GM18868 (cell line): ENCODE measurements at regions not wholly inside any gene's neighbourhood (a gene's known extent, or its start where the extent isn't known, plus 50 kb on each side); places are given as distances from the start of the nearest gene placed in this dataset.
"Not testable (repeated sequence)": the region's sequence is repeated elsewhere in the genome, so short reads cannot be mapped to it uniquely, and the experiment has no call there.

Experiments used
- ATAC-seq: cut with Tn5 transposase; IDR thresholded peaks from one replicate; pipeline ENCODE4 v1.9.1; 2021; ENCODE audit warnings: mild to moderate bottlenecking, moderate library complexity; ENCODE audit not compliant: unreplicated experiment

GRCh38 chr17:71769850-71770249 is 351.0 kb upstream of the SOX9 start:
- no peak for ATAC-seq

DNA sequence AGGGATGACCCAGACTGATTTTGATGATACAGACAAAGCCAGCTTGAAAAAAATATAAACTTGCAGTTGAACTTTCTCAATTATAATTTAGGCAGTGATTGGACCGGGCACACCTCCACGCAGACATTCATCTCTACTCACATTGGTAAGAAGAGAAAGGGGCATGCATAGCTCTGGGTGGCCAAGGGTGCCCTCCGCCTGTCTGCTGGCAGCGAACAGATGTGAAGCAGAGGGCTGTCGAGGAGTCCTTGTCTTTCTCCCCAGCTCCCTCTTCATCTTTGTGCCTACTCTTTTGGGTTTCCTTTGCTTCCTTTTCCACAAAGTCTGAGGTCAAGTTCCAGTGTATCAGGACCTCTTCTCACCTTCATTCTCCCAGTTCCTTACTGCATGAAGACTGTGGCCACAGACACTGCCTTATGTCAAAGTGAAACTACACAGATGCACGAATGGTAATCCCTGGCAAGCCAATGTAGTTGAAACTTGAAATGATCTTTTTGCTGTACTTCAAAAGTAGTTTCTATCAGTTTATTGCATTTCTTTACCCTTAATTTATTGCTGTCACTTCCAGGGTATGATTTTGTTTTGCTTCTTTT is 343.7 kb upstream of the SOX9 start:
- ATAC-seq = peak; percentile 90

DNA sequence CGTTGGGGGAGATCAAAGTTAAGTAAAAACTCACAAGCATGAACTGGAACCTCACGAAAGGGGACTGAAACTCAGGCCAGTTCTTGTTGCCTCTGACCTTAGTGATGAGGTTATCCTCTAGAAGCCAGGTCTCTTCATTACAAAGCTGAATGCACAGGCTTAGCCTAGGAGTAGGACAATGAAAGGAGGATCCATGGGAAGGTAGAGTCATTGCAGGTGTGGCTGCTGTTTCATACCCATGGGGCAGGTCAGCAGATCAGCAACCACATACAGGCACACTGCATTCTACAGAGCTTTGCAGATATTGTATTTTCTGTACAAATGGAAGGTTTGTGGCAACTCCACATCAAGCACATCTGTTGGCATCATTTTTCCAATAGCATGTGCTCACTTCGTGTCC is 341.3 kb upstream of the SOX9 start:
- no peak for ATAC-seq

- ATAC-seq = no peak
Observed at GRCh38 chr17:71780596-71780995, 340.2 kb upstream of the SOX9 start.

- not testable (repeated sequence) for ATAC-seq
Observed at GRCh38 chr17:71782021-71782420, 338.8 kb upstream of the SOX9 start.

GRCh38 chr17:71790791-71791190 is 330.0 kb upstream of the SOX9 start:
- no peak for ATAC-seq

DNA sequence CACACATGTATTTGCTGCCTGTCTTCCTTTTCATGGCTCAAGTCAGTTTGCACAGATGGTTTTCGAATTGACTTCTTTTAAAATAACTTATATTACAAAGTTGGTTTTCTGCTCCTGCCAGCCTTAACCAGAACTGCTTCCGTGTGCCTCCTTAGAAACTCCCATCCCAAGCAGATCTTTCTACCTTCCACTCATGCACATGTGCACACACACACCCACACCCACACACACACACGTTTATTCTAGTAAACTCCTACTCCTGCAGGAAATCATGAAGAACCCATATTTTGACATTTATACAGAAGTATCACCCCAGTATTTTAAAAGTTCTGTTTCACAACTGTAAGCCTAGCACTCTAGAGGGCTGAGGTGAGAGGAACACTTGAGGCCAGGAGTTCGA is 329.5 kb upstream of the SOX9 start:
- no peak for ATAC-seq

DNA sequence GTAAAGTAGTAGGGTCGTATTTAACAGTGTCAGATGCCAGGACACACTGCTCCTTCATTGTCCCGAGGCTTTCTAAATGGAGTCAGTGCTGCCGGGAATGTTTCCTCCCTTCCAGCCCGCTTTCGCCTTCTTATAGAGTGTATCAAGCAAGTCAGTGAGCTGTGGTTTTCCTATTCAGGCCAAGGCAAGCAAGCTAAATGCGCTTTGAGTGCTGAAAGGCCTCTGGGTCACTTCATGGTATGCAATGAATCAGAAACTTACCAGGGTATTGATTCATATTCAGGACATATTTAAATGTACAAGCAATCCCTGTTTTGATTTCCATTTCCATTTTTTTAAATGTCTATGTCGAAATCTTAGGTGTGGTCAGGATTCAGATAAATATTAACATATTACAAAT is 327.9 kb upstream of the SOX9 start:
- no peak for ATAC-seq

- ATAC-seq = no peak
Observed at GRCh38 chr17:71793518-71793917, 327.3 kb upstream of the SOX9 start.

DNA sequence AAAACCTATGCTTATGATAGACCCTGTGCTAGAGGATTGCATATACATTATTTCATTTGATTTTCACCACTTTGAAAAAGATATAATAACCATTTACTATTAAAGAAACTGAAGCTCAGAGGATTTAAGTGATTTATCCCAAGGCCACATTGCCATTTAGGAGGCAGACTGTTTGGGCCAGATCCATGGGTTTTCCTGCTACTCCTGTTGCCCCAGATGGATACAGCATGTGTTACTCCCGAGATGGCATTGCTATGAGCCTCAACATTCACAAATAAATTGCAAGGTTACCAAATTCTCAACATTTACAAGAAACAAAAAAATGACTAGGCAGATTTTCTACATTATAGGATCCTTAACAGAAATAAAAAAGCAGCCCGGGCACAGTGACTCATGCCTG is 322.1 kb upstream of the SOX9 start:
- no peak for ATAC-seq

DNA sequence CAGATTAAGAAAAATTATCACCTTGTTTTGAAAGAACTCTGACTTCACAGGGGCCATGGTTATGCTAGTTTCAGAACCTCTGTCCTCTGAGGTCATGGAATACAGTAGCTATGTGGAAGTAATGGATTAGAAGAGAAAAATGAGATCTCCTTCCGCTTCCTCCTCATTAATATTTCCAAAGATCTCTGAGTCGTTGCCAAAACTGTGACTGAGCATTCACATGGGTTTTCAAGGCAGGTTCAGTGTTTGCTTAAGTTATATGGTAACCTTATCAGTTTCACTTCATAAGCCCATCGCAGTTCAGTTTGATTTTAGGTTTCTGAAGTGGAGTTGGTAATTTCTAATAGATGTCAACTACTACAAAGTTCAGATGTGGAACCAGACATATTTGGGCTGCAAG is 321.2 kb upstream of the SOX9 start:
- ATAC-seq = no peak

- ATAC-seq = no peak
Observed at GRCh38 chr17:71801301-71801700, 319.5 kb upstream of the SOX9 start.

- no peak for ATAC-seq
Observed at GRCh38 chr17:71802663-71803062, 318.2 kb upstream of the SOX9 start.

GRCh38 chr17:71803656-71804284 is 317.1 kb upstream of the SOX9 start:
- no peak for ATAC-seq

GRCh38 chr17:71809537-71809936 is 311.3 kb upstream of the SOX9 start:
- no peak for ATAC-seq

DNA sequence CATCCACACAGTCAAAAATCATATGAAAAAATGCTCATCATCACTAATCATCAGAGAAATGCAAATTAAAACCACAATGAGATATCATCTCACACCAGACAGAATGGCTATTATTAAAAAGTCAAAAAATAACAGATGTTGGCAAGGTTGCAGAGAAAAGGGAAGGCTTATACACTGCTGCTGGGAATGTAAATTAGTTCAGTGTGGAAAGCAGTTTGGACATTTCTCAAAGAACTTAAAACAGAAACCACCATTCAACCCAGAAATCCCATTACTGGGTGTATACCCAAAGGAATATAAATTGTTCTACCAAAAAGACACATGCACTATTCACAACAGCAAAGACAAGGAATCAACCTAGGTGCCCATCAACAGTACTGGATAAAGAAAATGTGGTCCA is 307.0 kb upstream of the SOX9 start:
- not testable (repeated sequence) for ATAC-seq

GRCh38 chr17:71821511-71821910 is 299.3 kb upstream of the SOX9 start:
- no peak for ATAC-seq

DNA sequence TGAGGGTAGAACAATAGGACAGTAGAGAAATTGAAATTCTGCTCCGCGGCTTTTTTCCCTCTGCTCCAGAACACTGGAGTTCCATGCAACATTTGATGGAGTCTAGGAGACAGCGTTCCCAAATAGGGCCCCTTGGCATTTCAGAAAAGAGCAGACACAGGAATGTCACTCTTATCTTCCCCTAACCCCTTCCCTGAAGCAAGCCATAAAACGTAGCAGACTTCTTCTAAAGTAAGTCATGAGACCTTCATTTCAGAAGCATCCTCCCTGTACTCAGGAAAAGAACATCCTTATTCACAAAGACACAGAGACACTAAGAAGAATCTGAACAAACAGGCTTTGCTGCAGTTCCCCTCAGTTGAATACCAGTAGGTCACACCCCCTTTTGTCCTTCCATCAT is 296.1 kb upstream of the SOX9 start:
- no peak for ATAC-seq

GRCh38 chr17:71825687-71826086 is 295.1 kb upstream of the SOX9 start:
- no peak for ATAC-seq

GRCh38 chr17:71828182-71828596 is 292.6 kb upstream of the SOX9 start:
- ATAC-seq = no peak

GRCh38 chr17:71830866-71831265 is 290.0 kb upstream of the SOX9 start:
- ATAC-seq = no peak

DNA sequence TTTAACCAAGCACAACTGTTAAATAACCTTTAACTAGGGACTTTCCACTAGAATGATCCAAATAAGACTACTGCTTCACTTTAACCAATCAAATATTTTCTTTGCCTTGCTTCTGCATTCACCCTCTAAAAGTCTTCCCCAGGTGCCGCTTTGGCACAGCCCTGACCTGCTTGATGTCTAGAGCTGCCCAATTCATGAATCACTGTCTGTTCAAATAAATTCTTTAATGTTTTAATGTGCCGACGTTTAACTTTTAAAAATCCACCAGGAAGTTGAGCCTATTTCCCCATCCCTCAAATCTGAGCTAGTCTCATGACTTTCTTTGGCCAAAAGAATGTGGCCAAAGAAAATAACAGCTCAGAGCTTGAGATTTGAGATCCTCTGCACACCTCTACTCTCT is 277.8 kb upstream of the SOX9 start:
- ATAC-seq = no peak

DNA sequence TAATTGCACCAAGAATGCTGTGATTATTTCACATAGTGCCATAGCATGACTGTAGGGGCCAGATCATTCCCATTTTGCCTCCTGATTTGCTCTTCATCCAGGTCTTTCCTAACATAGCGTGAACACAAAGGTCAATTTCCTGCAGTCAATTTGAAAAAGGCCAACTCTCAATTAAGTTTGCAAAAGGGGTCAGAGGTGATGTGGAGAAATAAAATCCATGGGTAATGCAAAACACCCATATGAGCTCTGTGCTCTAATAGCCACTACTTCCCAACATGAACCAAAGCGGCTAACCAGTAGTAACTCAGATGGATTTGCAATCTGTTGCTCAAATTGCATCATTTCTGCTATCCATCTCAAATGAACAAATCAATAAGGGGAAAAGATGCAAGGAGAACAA is 275.5 kb upstream of the SOX9 start:
- no peak for ATAC-seq
